Fibroblast of lung (primary cell): ENCODE measurements at regions not wholly inside any gene's neighbourhood (a gene's known extent, or its start where the extent isn't known, plus 50 kb on each side); places are given as distances from the start of the nearest gene placed in this dataset.

Experiments
- CTCF ChIP-seq, 2 donors: IDR thresholded peaks in 1 of 2; conservative IDR thresholded peaks in 1 of 2; 1 replicate in 1 of 2; 2 replicates in 1 of 2; pipeline ENCODE4 v1.5.1; 2011 to 2012; ENCODE audit warnings: low read length in 2 of 2, control low read depth in 1 of 2, inconsistent platforms in 1 of 2, low read depth in 1 of 2, mild to moderate bottlenecking in 1 of 2
- EZH2 ChIP-seq: IDR thresholded peaks from 2 replicates; pipeline ENCODE4 v1.5.1; 2012; ENCODE audit warnings: low read length, control low read depth, mild to moderate bottlenecking; ENCODE audit errors: missing control alignments

- no peak for TF ChIP-seq CTCF (conservative IDR thresholded peaks at IDR 0.05 in 1 of 2, IDR thresholded peaks at IDR 0.05 in 1 of 2; ENCODE audit: low read depth in 1 of 2, low read length in 2 of 2)
- no peak for TF ChIP-seq EZH2
Measured at GRCh38 chr7:8939446-8939845, 506.0 kb downstream of the NXPH1 start.
